Natural killer cell treated with Interleukin-12 subunit alpha and Interleukin-12 subunit beta and Interleukin-15 and Interleukin-18, amount 100 ng/mL, for 72 hours (primary cell): ENCODE measurements at regions not wholly inside any gene's neighbourhood (a gene's known extent, or its start where the extent isn't known, plus 50 kb on each side); places are given as distances from the start of the nearest gene placed in this dataset.

Experiments used
- ATAC-seq, 2 donors: fragments of 150-1000 bp; cut with Tn5 transposase in 1 of 2; sonication (Bioruptor Pico), chemical (Tn5 transposase) in 1 of 2; 2 replicates each; pipeline ENCODE4 v1.10.0; 2021
- DNase-seq: peaks from one replicate; pipeline ENCODE4 v3.0.0; 2022; ENCODE audit warnings: low spot score
- H3K27ac Mint-ChIP-seq, 2 donors: 1 replicate in 1 of 2; 2 replicates in 1 of 2; pipeline ENCODE4 v1.8.0; 2022; ENCODE audit warnings: mixed read lengths in 2 of 2, mild to moderate bottlenecking in 1 of 2, moderate library complexity in 1 of 2
- H3K27me3 Mint-ChIP-seq, 2 donors: 1 replicate in 1 of 2; 2 replicates in 1 of 2; pipeline ENCODE4 v1.8.0; 2022; ENCODE audit warnings: mixed read lengths in 2 of 2
- H3K36me3 Mint-ChIP-seq: one replicate; pipeline ENCODE4 v1.8.0; 2022; ENCODE audit warnings: mixed read lengths
- H3K4me1 Mint-ChIP-seq, 2 donors: 1 replicate in 1 of 2; 2 replicates in 1 of 2; pipeline ENCODE4 v1.8.0; 2022; ENCODE audit warnings: low read depth in 2 of 2, mixed read lengths in 2 of 2, mild to moderate bottlenecking in 1 of 2
- H3K4me3 Mint-ChIP-seq: one replicate; pipeline ENCODE4 v1.8.0; 2022; ENCODE audit warnings: mixed read lengths
- H3K9me3 Mint-ChIP-seq: 2 replicates; pipeline ENCODE4 v1.8.0; 2022; ENCODE audit warnings: mixed read lengths

GRCh38 chr5:106600803-106601202 is 1069.9 kb downstream of the EFNA5 start:
- Mint-ChIP-seq H3K36me3 (no peaks in the 10 kb centered on the region), H3K27me3 (no peaks in the 10 kb centered on the region), H3K4me1 (no peaks in the 10 kb centered on the region), H3K4me3 (no peak overlapping the region), H3K27ac (no peak overlapping the region), H3K9me3 (peaks cover under 1% of the 10 kb centered on the region)
- no peak for ATAC-seq
- DNase-seq = no peak

- DNase-seq (no peak), ATAC-seq (no peak)
- H3K27ac Mint-ChIP-seq = no peak overlapping the region
- H3K9me3 Mint-ChIP-seq = peaks cover 10% of the 10 kb centered on the region
- no peaks in the 10 kb centered on the region for H3K27me3 Mint-ChIP-seq
- no peak overlapping the region for H3K4me3 Mint-ChIP-seq
- H3K36me3 Mint-ChIP-seq = no peaks in the 10 kb centered on the region
- no peaks in the 10 kb centered on the region for H3K4me1 Mint-ChIP-seq
Measured at GRCh38 chr5:106595864-106596263, 1074.9 kb downstream of the EFNA5 start.

GRCh38 chr5:106584268-106584667 is 1086.5 kb downstream of the EFNA5 start:
- Mint-ChIP-seq H3K4me1 (no peaks in the 10 kb centered on the region), H3K27ac (no peak overlapping the region), H3K9me3 (no peaks in the 10 kb centered on the region), H3K4me3 (no peak overlapping the region), H3K27me3 (no peaks in the 10 kb centered on the region), H3K36me3 (no peaks in the 10 kb centered on the region)
- no peak for DNase-seq
- no peak for ATAC-seq

GRCh38 chr5:106578736-106579135 is 1092.0 kb downstream of the EFNA5 start:
- H3K4me1 Mint-ChIP-seq = no peaks in the 10 kb centered on the region

GRCh38 chr5:106574820-106575219 is 1095.9 kb downstream of the EFNA5 start:
- ATAC-seq = no peak
- H3K4me1 Mint-ChIP-seq = no peaks in the 10 kb centered on the region

More at GRCh38 chr5:106578736-106579135, 1092.0 kb downstream of the EFNA5 start:
- Mint-ChIP-seq H3K27me3 (no peaks in the 10 kb centered on the region), H3K27ac (no peak overlapping the region), H3K4me3 (no peak overlapping the region), H3K9me3 (peaks cover 3% of the 10 kb centered on the region), H3K36me3 (no peaks in the 10 kb centered on the region)
- DNase-seq (no peak), ATAC-seq (no peak)

GRCh38 chr5:106566031-106566430 is 1104.7 kb downstream of the EFNA5 start:
- Mint-ChIP-seq H3K36me3 (no peaks in the 10 kb centered on the region), H3K27ac (no peak overlapping the region), H3K4me1 (no peaks in the 10 kb centered on the region), H3K27me3 (no peaks in the 10 kb centered on the region), H3K4me3 (no peak overlapping the region), H3K9me3 (peaks cover 15% of the 10 kb centered on the region)
- DNase-seq = no peak
- no peak for ATAC-seq

More at GRCh38 chr5:106574820-106575219, 1095.9 kb downstream of the EFNA5 start:
- DNase-seq = no peak
- no peaks in the 10 kb centered on the region for H3K27me3 Mint-ChIP-seq
- no peak overlapping the region for H3K27ac Mint-ChIP-seq
- H3K9me3 Mint-ChIP-seq = peaks cover 3% of the 10 kb centered on the region
- H3K36me3 Mint-ChIP-seq = no peaks in the 10 kb centered on the region
- no peak overlapping the region for H3K4me3 Mint-ChIP-seq

- no peak overlapping the region for H3K4me3 Mint-ChIP-seq
- H3K4me1 Mint-ChIP-seq = no peaks in the 10 kb centered on the region
- DNase-seq (no peak), ATAC-seq (no peak)
- H3K9me3 Mint-ChIP-seq = peaks cover 11% of the 10 kb centered on the region
- no peak overlapping the region for H3K27ac Mint-ChIP-seq
- H3K27me3 Mint-ChIP-seq = no peaks in the 10 kb centered on the region
- H3K36me3 Mint-ChIP-seq = no peaks in the 10 kb centered on the region
Measured at GRCh38 chr5:106545325-106545724, 1125.4 kb downstream of the EFNA5 start.

GRCh38 chr5:106543330-106543729 is 1127.4 kb downstream of the EFNA5 start:
- no peak overlapping the region for H3K4me3 Mint-ChIP-seq
- no peak for DNase-seq
- H3K9me3 Mint-ChIP-seq = peaks cover 13% of the 10 kb centered on the region
- no peaks in the 10 kb centered on the region for H3K36me3 Mint-ChIP-seq
- no peaks in the 10 kb centered on the region for H3K4me1 Mint-ChIP-seq
- ATAC-seq = no peak
- H3K27me3 Mint-ChIP-seq = no peaks in the 10 kb centered on the region
- H3K27ac Mint-ChIP-seq = no peak overlapping the region

- H3K36me3 Mint-ChIP-seq = no peaks in the 10 kb centered on the region
- DNase-seq (no peak), ATAC-seq (no peak)
- no peak overlapping the region for H3K4me3 Mint-ChIP-seq
- H3K9me3 Mint-ChIP-seq = peaks cover 7% of the 10 kb centered on the region
- H3K27ac Mint-ChIP-seq = no peak overlapping the region
- no peaks in the 10 kb centered on the region for H3K4me1 Mint-ChIP-seq
- no peaks in the 10 kb centered on the region for H3K27me3 Mint-ChIP-seq
Measured at GRCh38 chr5:106530150-106530549, 1140.6 kb downstream of the EFNA5 start.

- H3K27ac Mint-ChIP-seq = no peak overlapping the region
Measured at GRCh38 chr5:106525438-106525837, 1145.3 kb downstream of the EFNA5 start.

GRCh38 chr5:106523852-106524251 is 1146.9 kb downstream of the EFNA5 start:
- H3K27ac Mint-ChIP-seq = no peak overlapping the region
- no peaks in the 10 kb centered on the region for H3K4me1 Mint-ChIP-seq
- no peaks in the 10 kb centered on the region for H3K9me3 Mint-ChIP-seq
- no peaks in the 10 kb centered on the region for H3K27me3 Mint-ChIP-seq
- H3K4me3 Mint-ChIP-seq = no peak overlapping the region
- DNase-seq = no peak
- no peaks in the 10 kb centered on the region for H3K36me3 Mint-ChIP-seq
- ATAC-seq = no peak

More at GRCh38 chr5:106525438-106525837, 1145.3 kb downstream of the EFNA5 start:
- H3K4me3 Mint-ChIP-seq = no peak overlapping the region
- DNase-seq (no peak), ATAC-seq (no peak)
- no peaks in the 10 kb centered on the region for H3K36me3 Mint-ChIP-seq
- no peaks in the 10 kb centered on the region for H3K9me3 Mint-ChIP-seq
- H3K27me3 Mint-ChIP-seq = no peaks in the 10 kb centered on the region
- H3K4me1 Mint-ChIP-seq = no peaks in the 10 kb centered on the region

- H3K9me3 Mint-ChIP-seq = no peaks in the 10 kb centered on the region
- DNase-seq = no peak
- no peak overlapping the region for H3K4me3 Mint-ChIP-seq
- H3K27me3 Mint-ChIP-seq = no peaks in the 10 kb centered on the region
- H3K4me1 Mint-ChIP-seq = no peaks in the 10 kb centered on the region
- ATAC-seq = no peak
- H3K36me3 Mint-ChIP-seq = no peaks in the 10 kb centered on the region
- no peak overlapping the region for H3K27ac Mint-ChIP-seq
Measured at GRCh38 chr5:106522296-106522695, 1148.4 kb downstream of the EFNA5 start.

- Mint-ChIP-seq H3K4me3 (no peak overlapping the region), H3K27me3 (no peaks in the 10 kb centered on the region), H3K36me3 (no peaks in the 10 kb centered on the region), H3K4me1 (no peaks in the 10 kb centered on the region), H3K27ac (no peak overlapping the region), H3K9me3 (no peaks in the 10 kb centered on the region)
- ATAC-seq (no peak), DNase-seq (no peak)
Measured at GRCh38 chr5:106521701-106522100, 1149.0 kb downstream of the EFNA5 start.

GRCh38 chr5:106510321-106510720 is 1160.4 kb downstream of the EFNA5 start:
- Mint-ChIP-seq H3K36me3 (no peaks in the 10 kb centered on the region), H3K9me3 (peaks cover 3% of the 10 kb centered on the region), H3K27ac (no peak overlapping the region), H3K4me3 (no peak overlapping the region), H3K27me3 (no peaks in the 10 kb centered on the region), H3K4me1 (no peaks in the 10 kb centered on the region)
- ATAC-seq (no peak), DNase-seq (no peak)

GRCh38 chr5:106508894-106509293 is 1161.8 kb downstream of the EFNA5 start:
- no peak overlapping the region for H3K27ac Mint-ChIP-seq
- no peaks in the 10 kb centered on the region for H3K27me3 Mint-ChIP-seq
- H3K36me3 Mint-ChIP-seq = no peaks in the 10 kb centered on the region
- peaks cover 8% of the 10 kb centered on the region for H3K9me3 Mint-ChIP-seq
- DNase-seq (no peak), ATAC-seq (no peak)
- no peaks in the 10 kb centered on the region for H3K4me1 Mint-ChIP-seq
- H3K4me3 Mint-ChIP-seq = no peak overlapping the region
